ENCODE measurements at regions not wholly inside any gene's neighbourhood (a gene's known extent, or its start where the extent isn't known, plus 50 kb on each side); places are given as distances from the start of the nearest gene placed in this dataset.

GRCh38 chr13:72165276-72165675 lies 298.3 kb upstream of the DACH1 start:
- peaks cover 3% of the 10 kb centered on the region for H3K27me3 Mint-ChIP-seq

GRCh38 chr13:72164811-72165210 lies 297.8 kb upstream of the DACH1 start:
- no peak for ATAC-seq (replicated peaks)
- H3K36me3 Mint-ChIP-seq (ENCODE audit: low read depth): no peaks in the 10 kb centered on the region
- H3K9me3 Mint-ChIP-seq: peaks cover 10% of the 10 kb centered on the region
- no peaks in the 10 kb centered on the region for H3K4me1 Mint-ChIP-seq
- H3K27me3 Mint-ChIP-seq: peaks cover 3% of the 10 kb centered on the region
- H3K4me3 Mint-ChIP-seq: no peak overlapping the region
- no peak overlapping the region for H3K27ac Mint-ChIP-seq

More at GRCh38 chr13:72165276-72165675, 298.3 kb upstream of the DACH1 start:
- Mint-ChIP-seq H3K9me3 (peaks cover 10% of the 10 kb centered on the region), H3K27ac (no peak overlapping the region), H3K36me3 (ENCODE audit: low read depth) (no peaks in the 10 kb centered on the region), H3K4me1 (no peaks in the 10 kb centered on the region), H3K4me3 (no peak overlapping the region)
- no peak for ATAC-seq (replicated peaks)

- Mint-ChIP-seq H3K27ac (no peak overlapping the region), H3K36me3 (ENCODE audit: low read depth) (no peaks in the 10 kb centered on the region), H3K9me3 (peaks cover 10% of the 10 kb centered on the region), H3K4me1 (no peaks in the 10 kb centered on the region), H3K27me3 (peaks cover 3% of the 10 kb centered on the region), H3K4me3 (no peak overlapping the region)
- ATAC-seq (replicated peaks): no peak
Observed at GRCh38 chr13:72163678-72164077, 296.7 kb upstream of the DACH1 start.

- peaks cover 4% of the 10 kb centered on the region for H3K9me3 Mint-ChIP-seq
- no peaks in the 10 kb centered on the region for H3K4me1 Mint-ChIP-seq
- no peak overlapping the region for H3K4me3 Mint-ChIP-seq
- H3K27me3 Mint-ChIP-seq: no peaks in the 10 kb centered on the region
- no peak for ATAC-seq (replicated peaks)
- H3K36me3 Mint-ChIP-seq (ENCODE audit: low read depth): no peaks in the 10 kb centered on the region
- H3K27ac Mint-ChIP-seq: no peak overlapping the region
Observed at GRCh38 chr13:72160977-72161376, 294.0 kb upstream of the DACH1 start.

GRCh38 chr13:72156760-72157159 lies 289.8 kb upstream of the DACH1 start:
- H3K4me1 Mint-ChIP-seq: no peaks in the 10 kb centered on the region
- no peak overlapping the region for H3K4me3 Mint-ChIP-seq
- H3K36me3 Mint-ChIP-seq (ENCODE audit: low read depth): no peaks in the 10 kb centered on the region
- no peaks in the 10 kb centered on the region for H3K27me3 Mint-ChIP-seq
- H3K9me3 Mint-ChIP-seq: peaks cover 6% of the 10 kb centered on the region
- H3K27ac Mint-ChIP-seq: no peak overlapping the region
- ATAC-seq (replicated peaks): no peak

- H3K9me3 Mint-ChIP-seq: peaks cover 6% of the 10 kb centered on the region
- no peak for ATAC-seq (replicated peaks)
- no peak overlapping the region for H3K4me3 Mint-ChIP-seq
- H3K27ac Mint-ChIP-seq: no peak overlapping the region
- no peaks in the 10 kb centered on the region for H3K36me3 Mint-ChIP-seq (ENCODE audit: low read depth)
- H3K27me3 Mint-ChIP-seq: no peaks in the 10 kb centered on the region
- H3K4me1 Mint-ChIP-seq: no peaks in the 10 kb centered on the region
Observed at GRCh38 chr13:72153272-72153671, 286.3 kb upstream of the DACH1 start.

GRCh38 chr13:72151241-72151640 lies 284.2 kb upstream of the DACH1 start:
- no peak overlapping the region for H3K27ac Mint-ChIP-seq
- no peak for ATAC-seq (replicated peaks)
- H3K27me3 Mint-ChIP-seq: no peaks in the 10 kb centered on the region
- no peaks in the 10 kb centered on the region for H3K4me1 Mint-ChIP-seq
- H3K4me3 Mint-ChIP-seq: no peak overlapping the region
- peaks cover 6% of the 10 kb centered on the region for H3K9me3 Mint-ChIP-seq
- H3K36me3 Mint-ChIP-seq (ENCODE audit: low read depth): no peaks in the 10 kb centered on the region

GRCh38 chr13:72150502-72150901 lies 283.5 kb upstream of the DACH1 start:
- peaks cover 2% of the 10 kb centered on the region for H3K9me3 Mint-ChIP-seq
- no peak for ATAC-seq (replicated peaks)
- H3K27ac Mint-ChIP-seq: no peak overlapping the region
- H3K36me3 Mint-ChIP-seq (ENCODE audit: low read depth): no peaks in the 10 kb centered on the region
- no peaks in the 10 kb centered on the region for H3K27me3 Mint-ChIP-seq
- H3K4me1 Mint-ChIP-seq: no peaks in the 10 kb centered on the region
- H3K4me3 Mint-ChIP-seq: no peak overlapping the region

GRCh38 chr13:72149701-72150100 lies 282.7 kb upstream of the DACH1 start:
- Mint-ChIP-seq H3K36me3 (ENCODE audit: low read depth) (no peaks in the 10 kb centered on the region), H3K9me3 (peaks cover 7% of the 10 kb centered on the region), H3K4me1 (no peaks in the 10 kb centered on the region), H3K4me3 (no peak overlapping the region), H3K27ac (no peak overlapping the region), H3K27me3 (no peaks in the 10 kb centered on the region)
- no peak for ATAC-seq (replicated peaks)

- peaks cover 16% of the 10 kb centered on the region for H3K9me3 Mint-ChIP-seq
- H3K27ac Mint-ChIP-seq: no peak overlapping the region
- no peaks in the 10 kb centered on the region for H3K27me3 Mint-ChIP-seq
- no peaks in the 10 kb centered on the region for H3K4me1 Mint-ChIP-seq
- H3K36me3 Mint-ChIP-seq (ENCODE audit: low read depth): no peaks in the 10 kb centered on the region
- H3K4me3 Mint-ChIP-seq: no peak overlapping the region
- ATAC-seq (replicated peaks): no peak
Observed at GRCh38 chr13:72146816-72147215, 279.8 kb upstream of the DACH1 start.

GRCh38 chr13:72145383-72145782 lies 278.4 kb upstream of the DACH1 start:
- Mint-ChIP-seq H3K27me3 (no peaks in the 10 kb centered on the region), H3K4me3 (no peak overlapping the region), H3K9me3 (peaks cover 16% of the 10 kb centered on the region), H3K27ac (no peak overlapping the region), H3K4me1 (no peaks in the 10 kb centered on the region), H3K36me3 (ENCODE audit: low read depth) (no peaks in the 10 kb centered on the region)
- no peak for ATAC-seq (replicated peaks)

- peaks cover 16% of the 10 kb centered on the region for H3K9me3 Mint-ChIP-seq
- ATAC-seq (replicated peaks): no peak
- no peak overlapping the region for H3K27ac Mint-ChIP-seq
- H3K4me1 Mint-ChIP-seq: no peaks in the 10 kb centered on the region
- no peak overlapping the region for H3K4me3 Mint-ChIP-seq
- no peaks in the 10 kb centered on the region for H3K36me3 Mint-ChIP-seq (ENCODE audit: low read depth)
- H3K27me3 Mint-ChIP-seq: no peaks in the 10 kb centered on the region
Observed at GRCh38 chr13:72144636-72145035, 277.6 kb upstream of the DACH1 start.

- H3K36me3 Mint-ChIP-seq (ENCODE audit: low read depth): no peaks in the 10 kb centered on the region
- ATAC-seq (replicated peaks): no peak
- no peaks in the 10 kb centered on the region for H3K4me1 Mint-ChIP-seq
- no peak overlapping the region for H3K4me3 Mint-ChIP-seq
- H3K27me3 Mint-ChIP-seq: no peaks in the 10 kb centered on the region
- no peak overlapping the region for H3K27ac Mint-ChIP-seq
- peaks cover 19% of the 10 kb centered on the region for H3K9me3 Mint-ChIP-seq
Observed at GRCh38 chr13:72141855-72142519, 275.0 kb upstream of the DACH1 start.

GRCh38 chr13:72139192-72139591 lies 272.2 kb upstream of the DACH1 start:
- H3K27me3 Mint-ChIP-seq: no peaks in the 10 kb centered on the region
- H3K4me1 Mint-ChIP-seq: no peaks in the 10 kb centered on the region
- no peak overlapping the region for H3K27ac Mint-ChIP-seq
- ATAC-seq (replicated peaks): no peak
- peaks cover 7% of the 10 kb centered on the region for H3K9me3 Mint-ChIP-seq
- H3K4me3 Mint-ChIP-seq: no peak overlapping the region
- H3K36me3 Mint-ChIP-seq (ENCODE audit: low read depth): no peaks in the 10 kb centered on the region

- no peak for ATAC-seq (replicated peaks)
- Mint-ChIP-seq H3K4me3 (no peak overlapping the region), H3K4me1 (no peaks in the 10 kb centered on the region), H3K36me3 (ENCODE audit: low read depth) (no peaks in the 10 kb centered on the region), H3K9me3 (no peaks in the 10 kb centered on the region), H3K27ac (no peak overlapping the region), H3K27me3 (no peaks in the 10 kb centered on the region)
Observed at GRCh38 chr13:72132075-72132474, 265.1 kb upstream of the DACH1 start.

GRCh38 chr13:72129117-72129516 lies 262.1 kb upstream of the DACH1 start:
- H3K36me3 Mint-ChIP-seq (ENCODE audit: low read depth): no peaks in the 10 kb centered on the region
- H3K27ac Mint-ChIP-seq: no peak overlapping the region
- no peaks in the 10 kb centered on the region for H3K9me3 Mint-ChIP-seq
- ATAC-seq (replicated peaks): no peak
- no peaks in the 10 kb centered on the region for H3K4me1 Mint-ChIP-seq
- no peaks in the 10 kb centered on the region for H3K27me3 Mint-ChIP-seq
- H3K4me3 Mint-ChIP-seq: no peak overlapping the region

All from activated T-helper 17 cell treated with anti-CD3 and anti-CD28 coated beads, Interleukin-2, amount 50 U/mL, for 72 hours (primary cell).